Ishikawa (cell line): ENCODE measurements at regions not wholly inside any gene's neighbourhood (a gene's known extent, or its start where the extent isn't known, plus 50 kb on each side); places are given as distances from the start of the nearest gene placed in this dataset.

Source experiments
- EGR1 ChIP-seq: IDR thresholded peaks from 2 replicates; pipeline ENCODE4 v1.6.1; 2012
- EP300 ChIP-seq: IDR thresholded peaks from 2 replicates; pipeline ENCODE4 v1.6.1; 2012; ENCODE audit warnings: borderline replicate concordance
- MAX ChIP-seq: IDR thresholded peaks from 2 replicates; pipeline ENCODE4 v1.6.1; 2012
- REST ChIP-seq: IDR thresholded peaks from 2 replicates; pipeline ENCODE4 v1.6.1; 2012; ENCODE audit warnings: low read depth, mild to moderate bottlenecking
- TEAD4 ChIP-seq: IDR thresholded peaks from 2 replicates; pipeline ENCODE4 v1.6.1; 2012

GRCh38 chr2:52968043-52968442 lies 799.6 kb upstream of the CHAC2 start:
- TF ChIP-seq REST (no peak), EP300 (no peak), MAX (no peak), EGR1 (no peak), TEAD4 (no peak)
